Skeletal muscle tissue (tissue), 3 donors: ENCODE measurements at regions not wholly inside any gene's neighbourhood (a gene's known extent, or its start where the extent isn't known, plus 50 kb on each side); places are given as distances from the start of the nearest gene placed in this dataset.

ENCODE experiments used
- H3K27ac ChIP-seq: one replicate; pipeline ENCODE4 v1.7.0; 2013; ENCODE audit warnings: mild to moderate bottlenecking, low read depth, low read length, inconsistent platforms
- H3K27me3 ChIP-seq, 3 donors: one replicate each; pipeline ENCODE4 v1.7.0; 2013; ENCODE audit warnings: low read length in 3 of 3; ENCODE audit not compliant: control insufficient read depth in 3 of 3, insufficient read depth in 3 of 3
- H3K36me3 ChIP-seq, 3 donors: one replicate each; pipeline ENCODE4 v1.7.0; 2013; ENCODE audit warnings: low read length in 3 of 3; ENCODE audit not compliant: control insufficient read depth in 3 of 3, insufficient read depth in 3 of 3
- H3K4me1 ChIP-seq, 3 donors: one replicate each; pipeline ENCODE4 v1.7.0; 2013; ENCODE audit warnings: low read length in 3 of 3, mild to moderate bottlenecking in 3 of 3; ENCODE audit not compliant: control insufficient read depth in 3 of 3, insufficient read depth in 3 of 3
- H3K4me3 ChIP-seq, 3 donors: one replicate each; pipeline ENCODE4 v1.7.0; 2013; ENCODE audit warnings: low read length in 3 of 3
- H3K9ac ChIP-seq, 3 donors: one replicate each; pipeline ENCODE4 v1.7.0; 2013; ENCODE audit warnings: low read length in 3 of 3, mild to moderate bottlenecking in 3 of 3, moderate library complexity in 2 of 3, low read depth in 1 of 3
- H3K9me3 ChIP-seq, 3 donors: one replicate each; pipeline ENCODE4 v1.7.0; 2013; ENCODE audit warnings: low read length in 3 of 3; ENCODE audit not compliant: control insufficient read depth in 3 of 3
- donor health status: Osteomylitis.

- H3K27me3 ChIP-seq: peaks cover 0 to 10% (median 3%) of the 10 kb centered on the region in 3 donors
- peaks cover 26 to 60% (median 40%) of the 10 kb centered on the region in 3 donors for H3K36me3 ChIP-seq
- no peaks in the 10 kb centered on the region for H3K9me3 ChIP-seq
- peak overlapping the region in 2 of 3 donors; percentile 72 to 90 for H3K9ac ChIP-seq
- no peak overlapping the region for H3K4me3 ChIP-seq
- H3K4me1 ChIP-seq: peaks cover 28 to 95% (median 82%) of the 10 kb centered on the region in 3 donors
- peak overlapping the region; percentile 99 for H3K27ac ChIP-seq
These were observed 82.1 kb upstream of the SLCO4A1 start for GRCh38 chr20:62560162-62560561.

DNA sequence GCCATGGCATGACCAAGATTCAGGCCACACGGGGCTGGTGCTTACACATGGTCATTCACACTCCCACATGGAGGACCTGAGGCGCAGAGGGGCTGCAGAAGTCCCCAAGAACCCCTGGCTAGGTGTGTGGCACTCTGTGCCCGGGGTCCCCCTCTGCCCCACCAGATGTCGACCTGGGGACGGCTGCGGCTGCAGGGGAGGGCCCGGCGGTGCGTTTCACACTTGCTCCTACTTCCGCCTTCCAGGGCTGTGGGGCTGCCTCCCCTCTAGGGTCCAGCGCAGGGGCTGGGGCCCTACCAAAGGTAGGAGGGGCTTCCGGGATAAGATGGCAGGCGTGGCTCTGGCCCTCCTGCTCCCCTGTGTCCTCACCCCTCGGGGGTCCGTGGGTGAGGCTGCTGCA, 81.1 kb upstream of the SLCO4A1 start:
- peak overlapping the region; percentile 38 to 48 (median 41) for H3K4me3 ChIP-seq
- peaks cover 31 to 58% (median 45%) of the 10 kb centered on the region in 3 donors for H3K36me3 ChIP-seq
- H3K9ac ChIP-seq: peak overlapping the region; percentile 46 to 76 (median 72)
- no peaks in the 10 kb centered on the region for H3K9me3 ChIP-seq
- peaks cover 0 to 10% (median 3%) of the 10 kb centered on the region in 3 donors for H3K27me3 ChIP-seq
- peaks cover 25 to 95% (median 74%) of the 10 kb centered on the region in 3 donors for H3K4me1 ChIP-seq
- peak overlapping the region; percentile 99 for H3K27ac ChIP-seq

DNA sequence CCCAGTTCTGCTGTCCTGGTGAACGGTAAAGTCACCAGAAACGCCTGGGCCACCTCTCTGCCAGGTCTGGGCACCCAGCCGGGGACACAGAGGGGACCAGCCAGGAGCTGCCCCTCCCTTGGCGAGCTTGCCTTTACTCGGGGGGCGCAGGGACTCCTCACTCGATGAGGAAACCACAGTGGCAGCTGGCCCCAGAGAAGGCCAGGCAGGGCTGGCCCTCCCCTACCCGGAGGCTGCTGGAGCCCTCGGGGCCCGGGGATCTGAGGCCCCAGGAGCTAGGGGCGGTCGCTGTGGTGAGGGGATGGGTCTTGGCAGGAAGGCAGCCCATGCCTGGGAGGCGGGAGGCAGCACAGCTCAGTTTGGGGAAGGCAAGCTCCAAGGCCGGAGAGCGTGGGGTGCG, 80.4 kb upstream of the SLCO4A1 start:
- Histone ChIP-seq H3K9me3 (no peaks in the 10 kb centered on the region), H3K27me3 (peaks cover 0 to 10% (median 3%) of the 10 kb centered on the region in 3 donors), H3K4me3 (peak overlapping the region in 1 of 3 donors; percentile 19), H3K36me3 (peaks cover 36 to 58% (median 45%) of the 10 kb centered on the region in 3 donors), H3K9ac (peak overlapping the region; percentile 46 to 76 (median 72)), H3K4me1 (peaks cover 18 to 95% (median 72%) of the 10 kb centered on the region in 3 donors), H3K27ac (peak overlapping the region; percentile 99)

- Histone ChIP-seq H3K4me1 (peaks cover 15 to 93% (median 67%) of the 10 kb centered on the region in 3 donors), H3K27me3 (peaks cover 0 to 6% (median 3%) of the 10 kb centered on the region in 3 donors), H3K27ac (peak overlapping the region; percentile 99), H3K36me3 (peaks cover 40 to 55% (median 45%) of the 10 kb centered on the region in 3 donors), H3K4me3 (peak overlapping the region in 1 of 3 donors; percentile 7), H3K9ac (peak overlapping the region; percentile 27 to 72 (median 46)), H3K9me3 (no peaks in the 10 kb centered on the region)
These were observed 79.5 kb upstream of the SLCO4A1 start for GRCh38 chr20:62562831-62563230.

GRCh38 chr20:62563561-62563960, 78.7 kb upstream of the SLCO4A1 start:
- Histone ChIP-seq H3K9ac (peak overlapping the region; percentile 46 to 72 (median 70)), H3K4me3 (peak overlapping the region in 1 of 3 donors; percentile 28), H3K9me3 (no peaks in the 10 kb centered on the region), H3K27ac (peak overlapping the region; percentile 99), H3K27me3 (peaks cover 0 to 6% (median 5%) of the 10 kb centered on the region in 3 donors), H3K4me1 (peaks cover 9 to 90% (median 62%) of the 10 kb centered on the region in 3 donors), H3K36me3 (peaks cover 40 to 55% (median 45%) of the 10 kb centered on the region in 3 donors)

DNA sequence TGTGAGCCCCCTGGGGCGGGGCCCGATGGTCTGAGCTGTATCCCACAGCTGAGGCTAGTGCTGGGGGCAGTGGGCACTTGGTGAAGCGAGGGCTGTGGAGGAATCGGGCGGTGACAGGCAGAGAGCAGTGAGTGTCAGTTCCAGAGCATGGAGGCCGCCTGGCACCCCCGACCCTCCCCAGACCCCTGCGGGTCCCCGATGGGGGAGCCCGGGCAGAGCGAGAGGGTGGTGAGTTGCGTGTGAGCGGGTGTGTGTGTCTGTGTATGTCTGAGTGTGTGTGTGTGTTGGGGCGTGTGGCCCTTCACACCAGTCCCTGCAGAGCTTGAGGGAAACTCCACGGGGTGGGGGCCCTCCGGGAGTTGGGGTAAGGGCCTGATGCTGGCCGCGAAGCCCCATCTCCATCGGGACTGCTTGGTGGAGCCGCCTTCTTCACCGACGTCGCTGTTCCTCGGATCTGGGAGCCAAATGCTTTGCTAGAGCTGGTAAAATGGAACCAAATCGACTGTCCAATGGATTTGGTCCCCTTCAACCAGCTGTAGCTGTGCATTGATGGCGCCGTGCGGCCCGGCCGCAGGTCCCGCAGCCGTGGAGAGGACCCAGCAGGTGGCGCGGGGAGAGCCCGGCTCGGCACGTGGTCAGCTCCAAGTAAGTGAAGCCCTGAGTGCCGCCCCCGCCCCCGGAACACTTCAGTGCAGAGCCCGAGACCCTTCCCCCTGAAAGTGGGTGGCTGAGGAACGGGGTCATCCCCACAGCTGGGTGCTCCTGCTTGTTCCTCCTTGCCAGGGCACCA, 77.7 kb upstream of the SLCO4A1 start:
- Histone ChIP-seq H3K4me3 (no peak overlapping the region), H3K27ac (peak overlapping the region; percentile 73), H3K36me3 (peaks cover 35 to 48% (median 37%) of the 10 kb centered on the region in 3 donors), H3K27me3 (peaks cover 0 to 6% (median 6%) of the 10 kb centered on the region in 3 donors), H3K9ac (peak overlapping the region; percentile 48 to 72 (median 70)), H3K4me1 (peaks cover 2 to 85% (median 54%) of the 10 kb centered on the region in 3 donors), H3K9me3 (no peaks in the 10 kb centered on the region)

DNA sequence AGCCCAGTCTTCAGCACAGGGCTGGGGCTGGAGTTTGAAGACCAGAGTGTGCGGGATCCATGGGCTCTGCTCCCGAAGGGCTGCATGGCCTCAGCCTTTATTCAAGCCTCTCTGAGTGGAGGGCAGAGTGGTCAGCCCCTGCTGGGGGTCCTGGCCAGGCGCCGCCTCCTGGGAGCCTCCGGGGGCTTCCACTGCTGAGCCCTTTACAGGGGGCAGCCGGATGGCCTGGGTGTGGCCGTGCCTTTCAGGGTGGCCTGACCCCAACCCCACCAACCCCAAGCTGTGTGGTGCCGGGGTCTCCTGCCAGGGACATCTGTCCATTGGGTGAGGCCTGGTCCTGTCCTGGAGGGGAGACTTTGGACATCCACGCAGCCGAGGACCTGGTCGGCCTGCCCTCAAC, 76.0 kb upstream of the SLCO4A1 start:
- peak overlapping the region; percentile 73 for H3K27ac ChIP-seq
- peaks cover 0 to 72% (median 43%) of the 10 kb centered on the region in 3 donors for H3K4me1 ChIP-seq
- peaks cover 34 to 41% (median 36%) of the 10 kb centered on the region in 3 donors for H3K36me3 ChIP-seq

GRCh38 chr20:62566771-62567170, 75.5 kb upstream of the SLCO4A1 start:
- peaks cover 0 to 3% (median 3%) of the 10 kb centered on the region in 3 donors for H3K27me3 ChIP-seq
- no peak overlapping the region for H3K4me3 ChIP-seq
- H3K9ac ChIP-seq: peak overlapping the region in 2 of 3 donors; percentile 14 to 54
- H3K4me1 ChIP-seq: peaks cover 0 to 67% (median 38%) of the 10 kb centered on the region in 3 donors
- H3K36me3 ChIP-seq: peaks cover 29 to 37% (median 36%) of the 10 kb centered on the region in 3 donors
- peak overlapping the region; percentile 73 for H3K27ac ChIP-seq
- peaks cover 0 to 3% (median 3%) of the 10 kb centered on the region in 3 donors for H3K9me3 ChIP-seq

More for the DNA sequence above, 76.0 kb upstream of the SLCO4A1 start:
- Histone ChIP-seq H3K9ac (peak overlapping the region in 2 of 3 donors; percentile 54 to 59), H3K27me3 (peaks cover 0 to 5% (median 3%) of the 10 kb centered on the region in 3 donors), H3K4me3 (no peak overlapping the region), H3K9me3 (peaks cover 0 to 3% (median 3%) of the 10 kb centered on the region in 3 donors)

DNA sequence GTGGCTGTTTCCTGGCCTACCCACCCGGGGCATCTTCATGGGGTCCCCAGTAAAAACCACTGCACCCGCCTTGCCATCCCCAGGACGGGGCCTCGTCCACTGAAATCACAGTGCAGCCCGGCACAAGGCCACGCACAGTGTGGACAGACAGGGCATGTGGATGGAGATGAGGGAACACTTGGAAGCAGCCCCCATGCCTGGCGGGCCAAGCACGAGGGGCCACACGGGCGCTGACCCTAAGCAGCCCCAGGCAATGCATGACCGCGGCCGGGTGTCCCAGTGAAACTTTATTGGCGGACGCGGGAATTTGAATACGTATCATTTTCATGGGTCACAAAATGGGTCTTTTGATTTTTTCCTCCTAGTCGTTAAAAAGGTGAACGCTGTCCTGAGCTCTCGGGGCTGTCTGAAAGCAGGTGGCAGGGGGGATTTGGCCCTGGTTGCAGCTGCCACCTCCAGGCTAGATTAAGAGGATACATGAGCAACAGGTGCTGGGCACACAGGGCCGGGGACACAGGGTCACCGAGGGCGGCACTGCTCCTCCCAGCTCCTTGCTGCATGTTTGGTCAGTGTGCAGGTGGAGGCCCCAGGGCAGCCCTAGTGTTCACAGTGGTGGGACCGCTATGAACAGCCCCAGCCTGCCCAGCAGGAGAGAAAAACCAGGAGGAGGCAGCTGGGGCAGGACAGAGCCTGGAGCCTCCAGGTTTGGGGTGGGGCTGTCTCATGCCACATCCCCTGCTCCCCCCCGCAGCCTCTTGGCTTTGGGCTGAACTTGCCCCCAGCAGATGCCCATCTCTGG, 74.9 kb upstream of the SLCO4A1 start:
- no peak overlapping the region for H3K4me3 ChIP-seq
- H3K36me3 ChIP-seq: peaks cover 27 to 33% (median 32%) of the 10 kb centered on the region in 3 donors
- H3K27me3 ChIP-seq: peaks cover 0 to 3% (median under 1%) of the 10 kb centered on the region in 3 donors
- H3K27ac ChIP-seq: peak overlapping the region; percentile 73
- H3K9ac ChIP-seq: peak overlapping the region in 2 of 3 donors; percentile 14 to 54
- peaks cover 0 to 3% (median 3%) of the 10 kb centered on the region in 3 donors for H3K9me3 ChIP-seq
- peaks cover 0 to 65% (median 35%) of the 10 kb centered on the region in 3 donors for H3K4me1 ChIP-seq
